Gastroesophageal sphincter (tissue), 3 donors: ENCODE measurements at regions not wholly inside any gene's neighbourhood (a gene's known extent, or its start where the extent isn't known, plus 50 kb on each side); places are given as distances from the start of the nearest gene placed in this dataset.

Experiments
- CTCF ChIP-seq, 4 experiments: fragments of 200-600 bp in 2 of 4; fragments of 450-650 bp in 2 of 4; sonication (generic) in 1 of 4; IDR thresholded peaks; one replicate each; pipeline ENCODE4 v1.5.1; 2017 to 2019; ENCODE audit warnings: antibody characterized with exemption in 4 of 4, mild to moderate bottlenecking in 2 of 4, moderate library complexity in 2 of 4
- EP300 ChIP-seq: sonication (generic); formaldehyde crosslinking; IDR thresholded peaks from one replicate; pipeline ENCODE4 v1.6.1; 2017; ENCODE audit warnings: antibody characterized with exemption, mild to moderate bottlenecking
- POLR2A ChIP-seq, 2 donors: fragments of 450-650 bp; IDR thresholded peaks; one replicate each; pipeline ENCODE4 v1.6.1; 2017; ENCODE audit warnings: antibody characterized with exemption in 2 of 2, mild to moderate bottlenecking in 2 of 2, moderate library complexity in 1 of 2
- POLR2AphosphoS5 ChIP-seq: sonication (generic); formaldehyde crosslinking; IDR thresholded peaks from one replicate; pipeline ENCODE4 v1.6.1; 2017; ENCODE audit warnings: antibody characterized with exemption

GRCh38 chr7:136123352-136123751 lies 146.2 kb upstream of the MTPN start:
- TF ChIP-seq CTCF (IDR thresholded peaks at IDR 0.05), result no peak
- no peak for TF ChIP-seq POLR2AphosphoS5
- TF ChIP-seq EP300, result no peak
- TF ChIP-seq POLR2A (IDR thresholded peaks at IDR 0.05), result no peak
